Psoas muscle (tissue), 7 donors: ENCODE measurements at regions not wholly inside any gene's neighbourhood (a gene's known extent, or its start where the extent isn't known, plus 50 kb on each side); places are given as distances from the start of the nearest gene placed in this dataset.
A peak's percentile ranks its signal among the peaks of the same experiment; 100 is the strongest.

ENCODE experiments used
- ATAC-seq, 4 donors: fragments of 200-7000 bp; cut with Tn5 transposase; one replicate each; pipeline ENCODE4 v1.9.1; 2020; ENCODE audit warnings: moderate library complexity in 3 of 4, mild to moderate bottlenecking in 2 of 4
- DNase-seq, 2 donors: peaks; one replicate each; pipeline ENCODE4 v3.0.0-alpha.2; 2020
- H3K27ac ChIP-seq: fragments of 200-600 bp; one replicate; pipeline ENCODE4 v1.8.0; 2022
- H3K27me3 ChIP-seq, 3 donors: fragments of 200-600 bp in 1 of 3; one replicate each; pipeline versions ENCODE4 v1.6.1 to v1.8.0; 2013 to 2022; ENCODE audit warnings: low read length in 2 of 3, mild to moderate bottlenecking in 2 of 3, moderate library complexity in 1 of 3; ENCODE audit not compliant: insufficient read depth in 3 of 3
- H3K36me3 ChIP-seq, 2 donors: fragments of 200-600 bp in 1 of 2; one replicate each; pipeline versions ENCODE4 v1.6.1 to v1.8.0; 2013 to 2022; ENCODE audit warnings: low read depth in 1 of 2, mild to moderate bottlenecking in 1 of 2, moderate library complexity in 1 of 2; ENCODE audit not compliant: insufficient read depth in 1 of 2
- H3K4me1 ChIP-seq: fragments of 200-600 bp; one replicate; pipeline ENCODE4 v1.8.0; 2022
- H3K4me3 ChIP-seq: fragments of 200-600 bp; one replicate; pipeline ENCODE4 v1.8.0; 2022; ENCODE audit warnings: mild to moderate bottlenecking
- H3K9me3 ChIP-seq: fragments of 200-600 bp; one replicate; pipeline ENCODE4 v1.8.0; 2022
- CTCF ChIP-seq: fragments of 200-600 bp; IDR thresholded peaks from one replicate; pipeline ENCODE4 v1.8.0; 2022; ENCODE audit warnings: antibody characterized with exemption
- WGBS, 3 donors: extraction: QIAGEN DNeasy Blood & Tissue Kit; methylation state at CpG; one replicate each; pipeline versions ENCODE4 v1.1.6 to v1.1.7; 2013; 5-methylcytosine and 5-hydroxymethylcytosine counted together
- intact Hi-C, 2 donors: fragments of 100-400 bp; cut with DNase I; formaldehyde crosslinking; loops; one replicate each; pipeline versions ENCODE4 v1.11.0 to v1.14.2; 2022
- donor health status: healthy with polysubstance abuse.
- donor health status: DM: no; HTN: no; CAD: no; lungs with moderate emphysema.
- donor health status: Bipolar disorder and iron deficiency.
- donor health status: healthy.
- donor health status: DM: yes; HTN: yes; CAD: no.
- donor health status: DM: no; HTN: no; CAD: no.
- donor health status: DM: yes; HTN: yes; CAD: no.

- 86 to 91% (median 90%) methylated on average over 7 of the region's 7 CpGs for WGBS, 3 donors
- DNase-seq (peak in 1 of 2 donors; percentile 40), ATAC-seq (no peak)
- TF ChIP-seq CTCF: no peak
- H3K4me3 ChIP-seq: no peak overlapping the region
- no peaks in the 10 kb centered on the region for H3K36me3 ChIP-seq
- H3K27ac ChIP-seq: no peak overlapping the region
- peaks cover 5% of the 10 kb centered on the region for H3K9me3 ChIP-seq
- no peaks in the 10 kb centered on the region for H3K4me1 ChIP-seq
- intact Hi-C loops: no loop called here
- H3K27me3 ChIP-seq: no peaks in the 10 kb centered on the region
These were observed 187.2 kb upstream of the IGFBP3 start for GRCh38 chr7:46108272-46108671.

GRCh38 chr7:46107610-46108217 is 186.6 kb upstream of the IGFBP3 start:
- Histone ChIP-seq H3K27me3 (no peaks in the 10 kb centered on the region), H3K4me1 (no peaks in the 10 kb centered on the region), H3K4me3 (no peak overlapping the region), H3K27ac (no peak overlapping the region), H3K9me3 (peaks cover 5% of the 10 kb centered on the region), H3K36me3 (no peaks in the 10 kb centered on the region)
- WGBS, 3 donors: 84 to 85% (median 85%) methylated on average over 7 of the region's 7 CpGs
- intact Hi-C loops: no loop called here
- no peak for TF ChIP-seq CTCF
- ATAC-seq (no peak), DNase-seq (no peak)

- DNase-seq (no peak), ATAC-seq (no peak)
- intact Hi-C loops: no loop called here
- no peak overlapping the region for H3K4me3 ChIP-seq
- H3K27ac ChIP-seq: no peak overlapping the region
- H3K4me1 ChIP-seq: no peaks in the 10 kb centered on the region
- H3K36me3 ChIP-seq: no peaks in the 10 kb centered on the region
- peaks cover 5% of the 10 kb centered on the region for H3K9me3 ChIP-seq
- TF ChIP-seq CTCF: no peak
- no peaks in the 10 kb centered on the region for H3K27me3 ChIP-seq
- 89 to 92% (median 91%) methylated on average over 1 of the region's 1 CpG for WGBS, 3 donors
These were observed 179.4 kb upstream of the IGFBP3 start for GRCh38 chr7:46100521-46100920.

GRCh38 chr7:46099076-46099475 is 178.0 kb upstream of the IGFBP3 start:
- H3K4me3 ChIP-seq: no peak overlapping the region
- H3K4me1 ChIP-seq: no peaks in the 10 kb centered on the region
- intact Hi-C loops: no loop called here
- ATAC-seq: no peak
- H3K36me3 ChIP-seq: no peaks in the 10 kb centered on the region
- 38 to 63% (median 39%) methylated on average over 1 of the region's 1 CpG for WGBS, 3 donors
- H3K27ac ChIP-seq: no peak overlapping the region
- no peaks in the 10 kb centered on the region for H3K9me3 ChIP-seq
- no peak for DNase-seq
- TF ChIP-seq CTCF: no peak
- H3K27me3 ChIP-seq: no peaks in the 10 kb centered on the region

GRCh38 chr7:46091071-46091470 is 170.0 kb upstream of the IGFBP3 start:
- no peaks in the 10 kb centered on the region for H3K9me3 ChIP-seq
- no peak overlapping the region for H3K27ac ChIP-seq
- H3K27me3 ChIP-seq: no peaks in the 10 kb centered on the region
- no peak overlapping the region for H3K4me3 ChIP-seq
- TF ChIP-seq CTCF: no peak
- no peak for ATAC-seq
- intact Hi-C loops: no loop called here
- DNase-seq: no peak
- no peaks in the 10 kb centered on the region for H3K4me1 ChIP-seq
- no peaks in the 10 kb centered on the region for H3K36me3 ChIP-seq
- WGBS, 3 donors: 61 to 85% (median 65%) methylated on average over 1 of the region's 1 CpG
